ENCODE measurements at regions not wholly inside any gene's neighbourhood (a gene's known extent, or its start where the extent isn't known, plus 50 kb on each side); places are given as distances from the start of the nearest gene placed in this dataset.

DNA sequence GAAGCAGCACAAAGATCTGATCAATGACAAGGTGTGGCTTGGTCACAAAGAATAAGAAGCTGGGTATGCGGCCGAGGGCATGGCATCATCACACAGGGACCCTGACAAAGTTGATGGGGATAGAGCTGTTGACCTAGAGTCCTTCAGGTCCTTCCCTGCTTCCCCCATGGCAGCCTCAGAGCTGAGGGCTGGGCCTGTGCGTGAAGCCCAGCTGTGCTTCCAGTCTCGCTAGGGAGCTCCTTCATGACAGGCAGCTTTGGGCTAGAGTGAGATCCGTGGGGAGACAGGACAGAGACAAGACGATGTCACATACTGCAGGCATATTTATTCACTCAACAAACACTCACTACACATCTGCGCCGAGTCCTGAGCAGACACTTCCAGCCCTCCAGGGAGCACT is 56.4 kb upstream of the NEURL1B start (continued):
- TF ChIP-seq ZBTB5 (IDR thresholded peaks at IDR 0.05) (no peak), ESRRB (CRISPR knock-in tag; IDR thresholded peaks at IDR 0.05; ENCODE audit: borderline replicate concordance) (no peak), ZNF57 (CRISPR knock-in tag; IDR thresholded peaks at IDR 0.05) (no peak), LCOR (CRISPR knock-in tag; IDR thresholded peaks at IDR 0.05) (no peak), ZC3H11A (IDR thresholded peaks at IDR 0.05; ENCODE audit: low read depth, low read length) (no peak), POLR2H (tag; IDR thresholded peaks at IDR 0.05; ENCODE audit: low read depth) (no peak), IRF2 (CRISPR knock-in tag; IDR thresholded peaks at IDR 0.05) (no peak), ZKSCAN3 (CRISPR knock-in tag; IDR thresholded peaks at IDR 0.05) (no peak), EZH2 (IDR thresholded peaks at IDR 0.05; ENCODE audit: borderline replicate concordance, low read depth, low read length) (no peak), CCAR2 (IDR thresholded peaks at IDR 0.05; ENCODE audit: low read depth, low read length) (no peak), RAD51 (IDR thresholded peaks at IDR 0.05; ENCODE audit: borderline replicate concordance, low read depth) (no peak)
- TF ChIP-seq, protein P1, sequence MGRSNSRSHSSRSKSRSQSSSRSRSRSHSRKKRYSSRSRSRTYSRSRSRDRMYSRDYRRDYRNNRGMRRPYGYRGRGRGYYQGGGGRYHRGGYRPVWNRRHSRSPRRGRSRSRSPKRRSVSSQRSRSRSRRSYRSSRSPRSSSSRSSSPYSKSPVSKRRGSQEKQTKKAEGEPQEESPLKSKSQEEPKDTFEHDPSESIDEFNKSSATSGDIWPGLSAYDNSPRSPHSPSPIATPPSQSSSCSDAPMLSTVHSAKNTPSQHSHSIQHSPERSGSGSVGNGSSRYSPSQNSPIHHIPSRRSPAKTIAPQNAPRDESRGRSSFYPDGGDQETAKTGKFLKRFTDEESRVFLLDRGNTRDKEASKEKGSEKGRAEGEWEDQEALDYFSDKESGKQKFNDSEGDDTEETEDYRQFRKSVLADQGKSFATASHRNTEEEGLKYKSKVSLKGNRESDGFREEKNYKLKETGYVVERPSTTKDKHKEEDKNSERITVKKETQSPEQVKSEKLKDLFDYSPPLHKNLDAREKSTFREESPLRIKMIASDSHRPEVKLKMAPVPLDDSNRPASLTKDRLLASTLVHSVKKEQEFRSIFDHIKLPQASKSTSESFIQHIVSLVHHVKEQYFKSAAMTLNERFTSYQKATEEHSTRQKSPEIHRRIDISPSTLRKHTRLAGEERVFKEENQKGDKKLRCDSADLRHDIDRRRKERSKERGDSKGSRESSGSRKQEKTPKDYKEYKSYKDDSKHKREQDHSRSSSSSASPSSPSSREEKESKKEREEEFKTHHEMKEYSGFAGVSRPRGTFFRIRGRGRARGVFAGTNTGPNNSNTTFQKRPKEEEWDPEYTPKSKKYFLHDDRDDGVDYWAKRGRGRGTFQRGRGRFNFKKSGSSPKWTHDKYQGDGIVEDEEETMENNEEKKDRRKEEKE (IDR thresholded peaks at IDR 0.05; ENCODE audit: borderline replicate concordance in 1 of 2, control insufficient read depth in 1 of 2, low read depth in 2 of 2, low read length in 1 of 2) = no peak
